Right atrium auricular region (tissue), 2 donors: ENCODE measurements at regions not wholly inside any gene's neighbourhood (a gene's known extent, or its start where the extent isn't known, plus 50 kb on each side); places are given as distances from the start of the nearest gene placed in this dataset.
"Not testable (repeated sequence)": the region's sequence is repeated elsewhere in the genome, so short reads cannot be mapped to it uniquely, and the experiment has no call there.

Source experiments
- DNase-seq: peaks from one replicate; pipeline ENCODE4 v3.0.0-alpha.2; 2019; ENCODE audit warnings: low spot score
- H3K27ac ChIP-seq, 2 donors: fragments of 200-600 bp; sonication (generic); 1 replicate in 1 of 2; 2 replicates in 1 of 2; pipeline ENCODE4 v1.5.1; 2016 to 2019
- H3K27me3 ChIP-seq, 2 donors: fragments of 200-600 bp; sonication (generic); one replicate each; pipeline versions ENCODE4 v1.5.1 to v1.6.0; 2017 to 2019
- H3K36me3 ChIP-seq: fragments of 200-600 bp; sonication (generic); one replicate; pipeline ENCODE4 v1.5.1; 2016
- H3K4me1 ChIP-seq, 2 donors: fragments of 200-600 bp; sonication (generic); one replicate each; pipeline versions ENCODE4 v1.5.1 to v1.6.0; 2017 to 2019
- H3K4me3 ChIP-seq, 2 donors: fragments of 200-600 bp; sonication (generic); 1 replicate in 1 of 2; 2 replicates in 1 of 2; pipeline ENCODE4 v1.5.1; 2017 to 2019; ENCODE audit warnings: mild to moderate bottlenecking in 1 of 2, moderate library complexity in 1 of 2
- H3K9me3 ChIP-seq, 2 donors: fragments of 200-600 bp; sonication (generic); one replicate each; pipeline ENCODE4 v1.5.1; 2019
- TF ChIP-seq, protein P1 (sequence below), 2 donors: fragments of 200-600 bp; sonication (generic); IDR thresholded peaks; one replicate each; pipeline ENCODE4 v1.5.1; 2019; ENCODE audit warnings: antibody characterized with exemption in 2 of 2

GRCh38 chr1:116195077-116195868, 84.1 kb downstream of the MAB21L3 start:
- TF ChIP-seq, protein P1, sequence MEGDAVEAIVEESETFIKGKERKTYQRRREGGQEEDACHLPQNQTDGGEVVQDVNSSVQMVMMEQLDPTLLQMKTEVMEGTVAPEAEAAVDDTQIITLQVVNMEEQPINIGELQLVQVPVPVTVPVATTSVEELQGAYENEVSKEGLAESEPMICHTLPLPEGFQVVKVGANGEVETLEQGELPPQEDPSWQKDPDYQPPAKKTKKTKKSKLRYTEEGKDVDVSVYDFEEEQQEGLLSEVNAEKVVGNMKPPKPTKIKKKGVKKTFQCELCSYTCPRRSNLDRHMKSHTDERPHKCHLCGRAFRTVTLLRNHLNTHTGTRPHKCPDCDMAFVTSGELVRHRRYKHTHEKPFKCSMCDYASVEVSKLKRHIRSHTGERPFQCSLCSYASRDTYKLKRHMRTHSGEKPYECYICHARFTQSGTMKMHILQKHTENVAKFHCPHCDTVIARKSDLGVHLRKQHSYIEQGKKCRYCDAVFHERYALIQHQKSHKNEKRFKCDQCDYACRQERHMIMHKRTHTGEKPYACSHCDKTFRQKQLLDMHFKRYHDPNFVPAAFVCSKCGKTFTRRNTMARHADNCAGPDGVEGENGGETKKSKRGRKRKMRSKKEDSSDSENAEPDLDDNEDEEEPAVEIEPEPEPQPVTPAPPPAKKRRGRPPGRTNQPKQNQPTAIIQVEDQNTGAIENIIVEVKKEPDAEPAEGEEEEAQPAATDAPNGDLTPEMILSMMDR (IDR thresholded peaks at IDR 0.05): no peak
- DNase-seq: no peak
- Histone ChIP-seq H3K9me3 (no peaks in the 10 kb centered on the region), H3K27me3 (no peaks in the 10 kb centered on the region), H3K4me1 (no peaks in the 10 kb centered on the region), H3K36me3 (no peaks in the 10 kb centered on the region), H3K27ac (no peak overlapping the region), H3K4me3 (no peak overlapping the region)

DNA sequence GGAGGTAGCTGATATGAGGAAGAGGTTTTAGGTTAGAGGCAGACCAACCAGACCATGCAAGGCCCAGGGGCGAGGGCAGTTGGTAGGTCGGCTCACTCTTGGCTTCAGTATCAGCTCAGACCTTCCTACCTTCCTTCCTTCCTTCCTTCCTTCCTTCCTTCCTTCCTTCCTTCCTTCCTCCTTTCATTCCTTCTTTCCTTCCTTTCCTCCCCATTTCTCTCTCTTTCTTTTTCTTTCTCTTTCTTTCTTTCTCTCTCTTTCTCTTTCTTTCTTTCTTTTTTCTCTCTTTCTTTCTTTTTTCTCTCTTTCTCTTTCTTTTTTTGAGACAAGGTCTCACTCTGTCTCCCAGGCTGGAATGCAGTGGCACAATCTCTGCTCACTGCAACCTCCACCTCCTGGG, 89.1 kb downstream of the MAB21L3 start:
- not testable (repeated sequence) for H3K27ac ChIP-seq, H3K4me3 ChIP-seq, H3K4me1 ChIP-seq, H3K9me3 ChIP-seq, H3K36me3 ChIP-seq, DNase-seq, H3K27me3 ChIP-seq

DNA sequence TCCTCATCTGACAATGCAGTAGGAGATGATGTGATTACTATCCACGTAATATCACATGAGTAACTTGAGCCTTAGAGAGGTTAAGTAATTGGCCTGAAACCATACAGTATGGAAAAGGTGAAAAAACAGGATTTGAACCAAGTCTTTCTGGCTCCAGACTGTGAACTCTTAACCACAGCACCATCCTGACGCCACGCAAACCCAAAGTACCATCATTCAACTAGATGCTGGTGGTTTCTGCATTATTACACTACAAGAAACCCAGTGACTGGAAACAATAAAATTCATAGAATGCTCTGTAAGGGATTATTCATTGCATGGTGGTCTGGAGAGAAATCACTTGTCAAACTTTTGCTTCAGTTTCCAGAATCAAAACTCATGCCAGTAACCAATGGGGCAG, 90.7 kb downstream of the MAB21L3 start:
- Histone ChIP-seq H3K36me3 (no peaks in the 10 kb centered on the region), H3K9me3 (peaks cover 0 to 5% of the 10 kb centered on the region in 2 donors), H3K4me1 (no peaks in the 10 kb centered on the region), H3K27ac (no peak overlapping the region), H3K27me3 (no peaks in the 10 kb centered on the region), H3K4me3 (no peak overlapping the region)
- DNase-seq: no peak
- TF ChIP-seq, protein P1 (IDR thresholded peaks at IDR 0.05): no peak

- Histone ChIP-seq H3K9me3 (peaks cover 0 to 5% of the 10 kb centered on the region in 2 donors), H3K27ac (no peak overlapping the region), H3K4me1 (no peaks in the 10 kb centered on the region), H3K4me3 (no peak overlapping the region), H3K27me3 (no peaks in the 10 kb centered on the region), H3K36me3 (no peaks in the 10 kb centered on the region)
- no peak for DNase-seq
- TF ChIP-seq, protein P1 (IDR thresholded peaks at IDR 0.05): no peak
These were observed 92.1 kb downstream of the MAB21L3 start for GRCh38 chr1:116203181-116203723.

- Histone ChIP-seq H3K27me3 (no peaks in the 10 kb centered on the region), H3K36me3 (no peaks in the 10 kb centered on the region), H3K4me1 (no peaks in the 10 kb centered on the region), H3K27ac (no peak overlapping the region), H3K9me3 (peaks cover 0 to 5% of the 10 kb centered on the region in 2 donors), H3K4me3 (no peak overlapping the region)
- TF ChIP-seq, protein P1 (IDR thresholded peaks at IDR 0.05): no peak
- DNase-seq: no peak
These were observed 92.7 kb downstream of the MAB21L3 start for GRCh38 chr1:116203920-116204319.

GRCh38 chr1:116205941-116206679, 94.9 kb downstream of the MAB21L3 start:
- TF ChIP-seq, protein P1 (IDR thresholded peaks at IDR 0.05): no peak

More at GRCh38 chr1:116205941-116206679, 94.9 kb downstream of the MAB21L3 start:
- peaks cover 0 to 5% of the 10 kb centered on the region in 2 donors for H3K9me3 ChIP-seq
- H3K4me3 ChIP-seq: no peak overlapping the region
- H3K36me3 ChIP-seq: no peaks in the 10 kb centered on the region
- DNase-seq: no peak
- no peaks in the 10 kb centered on the region for H3K4me1 ChIP-seq
- no peak overlapping the region for H3K27ac ChIP-seq
- no peaks in the 10 kb centered on the region for H3K27me3 ChIP-seq
